Sigmoid colon (tissue), 6 donors: ENCODE measurements at regions not wholly inside any gene's neighbourhood (a gene's known extent, or its start where the extent isn't known, plus 50 kb on each side); places are given as distances from the start of the nearest gene placed in this dataset.

Experiments
- DNase-seq: peaks from one replicate; pipeline ENCODE4 v3.0.0-alpha.2; 2019
- H3K27ac ChIP-seq, 4 donors: fragments of 200-600 bp; sonication (generic); one replicate each; pipeline ENCODE4 v1.5.1; 2016 to 2019; ENCODE audit warnings: mild to moderate bottlenecking in 1 of 4
- H3K27me3 ChIP-seq, 3 donors: fragments of 200-600 bp; sonication (generic); one replicate each; pipeline ENCODE4 v1.5.1; 2019; ENCODE audit warnings: mild to moderate bottlenecking in 1 of 3
- H3K36me3 ChIP-seq, 4 donors: fragments of 200-600 bp; sonication (generic); one replicate each; pipeline ENCODE4 v1.5.1; 2016 to 2019
- H3K4me1 ChIP-seq, 4 donors: fragments of 200-600 bp; sonication (generic); one replicate each; pipeline ENCODE4 v1.5.1; 2017 to 2019
- H3K4me3 ChIP-seq, 4 donors: fragments of 200-600 bp; sonication (generic); one replicate each; pipeline ENCODE4 v1.5.1; 2017 to 2019; ENCODE audit warnings: mild to moderate bottlenecking in 2 of 4, moderate library complexity in 1 of 4
- H3K9me3 ChIP-seq, 4 donors: fragments of 200-600 bp in 3 of 4; sonication (generic) in 3 of 4; one replicate each; pipeline versions ENCODE4 v1.5.1 to v1.6.1; 2013 to 2019
- CTCF ChIP-seq, 4 experiments: fragments of 450-650 bp in 3 of 4; fragments of 200-600 bp in 1 of 4; IDR thresholded peaks; one replicate each; pipeline ENCODE4 v1.5.1; 2016 to 2019; ENCODE audit warnings: antibody characterized with exemption in 4 of 4, mild to moderate bottlenecking in 3 of 4, moderate library complexity in 2 of 4
- EP300 ChIP-seq, 4 donors: sonication (generic); formaldehyde crosslinking; IDR thresholded peaks; one replicate each; pipeline ENCODE4 v1.6.1; 2017; ENCODE audit warnings: antibody characterized with exemption in 4 of 4
- POLR2A ChIP-seq, 2 donors: fragments of 450-650 bp; IDR thresholded peaks; one replicate each; pipeline ENCODE4 v1.6.1; 2016; ENCODE audit warnings: antibody characterized with exemption in 2 of 2, mild to moderate bottlenecking in 2 of 2, moderate library complexity in 2 of 2
- POLR2AphosphoS5 ChIP-seq, 4 donors: sonication (generic); formaldehyde crosslinking; IDR thresholded peaks; one replicate each; pipeline ENCODE4 v1.6.1; 2017; ENCODE audit warnings: antibody characterized with exemption in 4 of 4
- WGBS, 2 donors: extraction: QIAGEN DNeasy Blood & Tissue Kit; methylation state at CpG; one replicate each; pipeline ENCODE4 v1.1.7; 2013; 5-methylcytosine and 5-hydroxymethylcytosine counted together
- intact Hi-C: fragments of 100-400 bp; cut with DNase I; formaldehyde crosslinking; loops from one replicate; pipeline ENCODE4 v1.15.1; 2023
- donor health status: healthy with polysubstance abuse.
- donor health status: healthy.

GRCh38 chr5:155587458-155587857 lies 573.9 kb downstream of the KIF4B start:
- Histone ChIP-seq H3K36me3 (no peaks in the 10 kb centered on the region), H3K4me1 (no peaks in the 10 kb centered on the region), H3K27me3 (no peaks in the 10 kb centered on the region), H3K27ac (no peak overlapping the region), H3K4me3 (no peak overlapping the region), H3K9me3 (no peaks in the 10 kb centered on the region)
- TF ChIP-seq POLR2AphosphoS5 (IDR thresholded peaks at IDR 0.05), result no peak
- no peak for TF ChIP-seq POLR2A (IDR thresholded peaks at IDR 0.05)
- no peak for TF ChIP-seq CTCF (IDR thresholded peaks at IDR 0.05)
- TF ChIP-seq EP300 (IDR thresholded peaks at IDR 0.05), result no peak
- intact Hi-C loops, result no loop called here
- DNase-seq, result no peak
- WGBS, 2 donors, result 24 to 54% methylated on average over 1 of the region's 1 CpG

GRCh38 chr5:155591273-155591672 lies 577.7 kb downstream of the KIF4B start:
- H3K27ac ChIP-seq, result no peak overlapping the region
- H3K9me3 ChIP-seq, result no peaks in the 10 kb centered on the region
- H3K4me3 ChIP-seq, result no peak overlapping the region
- H3K4me1 ChIP-seq, result no peaks in the 10 kb centered on the region
- no peak for TF ChIP-seq EP300 (IDR thresholded peaks at IDR 0.05)
- TF ChIP-seq POLR2AphosphoS5 (IDR thresholded peaks at IDR 0.05), result no peak
- TF ChIP-seq POLR2A (IDR thresholded peaks at IDR 0.05), result no peak
- TF ChIP-seq CTCF (IDR thresholded peaks at IDR 0.05), result no peak
- WGBS, 2 donors, result 63 to 77% methylated on average over 4 of the region's 4 CpGs
- intact Hi-C loops, result no loop called here
- H3K36me3 ChIP-seq, result no peaks in the 10 kb centered on the region
- no peak for DNase-seq
- H3K27me3 ChIP-seq, result no peaks in the 10 kb centered on the region

GRCh38 chr5:155594270-155594669 lies 580.7 kb downstream of the KIF4B start:
- Histone ChIP-seq H3K27me3 (no peaks in the 10 kb centered on the region), H3K36me3 (no peaks in the 10 kb centered on the region), H3K27ac (no peak overlapping the region), H3K9me3 (no peaks in the 10 kb centered on the region), H3K4me3 (no peak overlapping the region), H3K4me1 (no peaks in the 10 kb centered on the region)
- no peak for DNase-seq
- no peak for TF ChIP-seq POLR2AphosphoS5 (IDR thresholded peaks at IDR 0.05)
- TF ChIP-seq CTCF (IDR thresholded peaks at IDR 0.05), result no peak
- no peak for TF ChIP-seq EP300 (IDR thresholded peaks at IDR 0.05)
- TF ChIP-seq POLR2A (IDR thresholded peaks at IDR 0.05), result no peak
- intact Hi-C loops, result no loop called here
- WGBS, 2 donors, result 6 to 18% methylated on average over 1 of the region's 1 CpG

GRCh38 chr5:155595791-155596190 lies 582.2 kb downstream of the KIF4B start:
- Histone ChIP-seq H3K27me3 (no peaks in the 10 kb centered on the region), H3K4me3 (no peak overlapping the region), H3K36me3 (no peaks in the 10 kb centered on the region), H3K27ac (no peak overlapping the region), H3K4me1 (no peaks in the 10 kb centered on the region), H3K9me3 (no peaks in the 10 kb centered on the region)
- TF ChIP-seq CTCF (IDR thresholded peaks at IDR 0.05) (no peak), POLR2A (IDR thresholded peaks at IDR 0.05) (no peak), POLR2AphosphoS5 (IDR thresholded peaks at IDR 0.05) (no peak), EP300 (IDR thresholded peaks at IDR 0.05) (no peak)
- 89 to 93% methylated on average over 2 of the region's 2 CpGs for WGBS, 2 donors
- DNase-seq, result no peak
- intact Hi-C loops, result no loop called here

GRCh38 chr5:155598552-155598951 lies 585.0 kb downstream of the KIF4B start:
- no peak for DNase-seq
- 66 to 88% methylated on average over 4 of the region's 4 CpGs for WGBS, 2 donors
- Histone ChIP-seq H3K36me3 (no peaks in the 10 kb centered on the region), H3K9me3 (no peaks in the 10 kb centered on the region), H3K4me3 (no peak overlapping the region), H3K27ac (no peak overlapping the region), H3K4me1 (no peaks in the 10 kb centered on the region), H3K27me3 (no peaks in the 10 kb centered on the region)
- TF ChIP-seq POLR2AphosphoS5 (IDR thresholded peaks at IDR 0.05), result no peak
- TF ChIP-seq EP300 (IDR thresholded peaks at IDR 0.05), result no peak
- TF ChIP-seq CTCF (IDR thresholded peaks at IDR 0.05), result no peak
- no peak for TF ChIP-seq POLR2A (IDR thresholded peaks at IDR 0.05)
- intact Hi-C loops, result no loop called here
